Effector memory CD4-positive, alpha-beta T cell (primary cell): ENCODE measurements at regions not wholly inside any gene's neighbourhood (a gene's known extent, or its start where the extent isn't known, plus 50 kb on each side); places are given as distances from the start of the nearest gene placed in this dataset.

ENCODE experiments used
- DNase-seq, 3 donors: peaks; one replicate each; pipeline ENCODE4 v3.0.0-alpha.2; 2020
- H3K27ac ChIP-seq: 2 replicates; pipeline ENCODE4 v1.7.0; 2013; ENCODE audit warnings: mild to moderate bottlenecking, low read length, moderate library complexity; ENCODE audit not compliant: insufficient read depth, poor library complexity, severe bottlenecking
- H3K27me3 ChIP-seq: replicated peaks from 2 replicates; pipeline ENCODE4 v1.7.0; 2013; ENCODE audit warnings: mild to moderate bottlenecking, low read length; ENCODE audit not compliant: insufficient read depth, control insufficient read depth, poor library complexity, severe bottlenecking
- H3K36me3 ChIP-seq: 2 replicates; pipeline ENCODE4 v1.7.0; 2013; ENCODE audit warnings: mild to moderate bottlenecking, low read length, moderate library complexity; ENCODE audit not compliant: control insufficient read depth, insufficient read depth
- H3K4me1 ChIP-seq: 2 replicates; pipeline ENCODE4 v1.7.0; 2013; ENCODE audit warnings: low read length, mild to moderate bottlenecking; ENCODE audit not compliant: control insufficient read depth, insufficient read depth, poor library complexity, severe bottlenecking
- H3K4me3 ChIP-seq: 2 replicates; pipeline ENCODE4 v1.7.0; 2013; ENCODE audit warnings: low read length, low read depth, mild to moderate bottlenecking; ENCODE audit not compliant: insufficient read depth, poor library complexity, severe bottlenecking
- H3K9me3 ChIP-seq: 2 replicates; pipeline ENCODE4 v1.7.0; 2013; ENCODE audit warnings: mild to moderate bottlenecking, low read length, moderate library complexity; ENCODE audit not compliant: control insufficient read depth

DNA sequence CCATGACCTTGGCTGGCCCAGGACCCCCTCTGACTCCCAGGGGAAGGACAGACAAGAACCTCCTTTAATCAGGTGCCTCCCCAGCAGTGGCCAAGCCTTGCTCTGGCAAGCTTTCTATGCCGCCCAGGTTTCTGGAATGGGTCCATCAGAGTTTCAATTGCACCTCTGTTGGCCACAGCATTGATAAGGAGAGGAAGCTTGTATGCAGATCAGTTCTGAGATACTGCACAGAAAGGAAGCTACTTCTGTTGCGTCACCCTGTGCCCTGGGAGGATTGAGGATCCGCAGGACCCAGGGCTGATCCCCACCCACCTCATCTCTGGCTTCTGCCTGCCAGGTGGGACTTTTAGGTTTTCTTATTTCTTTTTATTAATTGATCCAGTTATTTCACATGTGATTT, 167.2 kb downstream of the TFAP2C start:
- H3K27me3 ChIP-seq: no peaks in the 10 kb centered on the region

DNA sequence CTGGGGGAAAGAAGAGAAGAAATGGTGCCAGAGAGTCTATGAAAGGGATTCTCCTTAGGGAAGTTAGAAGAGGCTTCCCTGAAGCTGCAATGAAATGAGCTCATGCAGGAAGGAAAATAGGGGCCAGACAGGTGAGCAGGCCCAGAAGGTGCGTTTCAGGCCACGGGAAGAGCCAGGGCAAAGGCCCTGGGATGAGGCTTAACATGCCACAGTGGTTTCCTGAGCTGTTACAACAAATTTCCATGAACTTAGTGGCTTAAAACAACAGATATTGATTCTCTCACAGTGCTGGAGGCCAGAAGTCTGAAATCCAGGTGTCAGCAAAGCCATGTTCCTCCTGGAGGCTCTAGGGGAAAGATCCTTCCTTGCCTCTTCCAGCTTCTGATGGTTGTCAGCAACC, 167.9 kb downstream of the TFAP2C start:
- no peak overlapping the region for H3K4me3 ChIP-seq
- no peak for DNase-seq
- no peaks in the 10 kb centered on the region for H3K27me3 ChIP-seq
- H3K9me3 ChIP-seq: no peaks in the 10 kb centered on the region
- no peak overlapping the region for H3K27ac ChIP-seq
- no peaks in the 10 kb centered on the region for H3K4me1 ChIP-seq
- no peaks in the 10 kb centered on the region for H3K36me3 ChIP-seq

More for the DNA sequence above, 167.2 kb downstream of the TFAP2C start:
- no peaks in the 10 kb centered on the region for H3K9me3 ChIP-seq
- H3K36me3 ChIP-seq: no peaks in the 10 kb centered on the region
- H3K4me3 ChIP-seq: no peak overlapping the region
- DNase-seq: no peak
- no peak overlapping the region for H3K27ac ChIP-seq
- H3K4me1 ChIP-seq: no peaks in the 10 kb centered on the region

DNA sequence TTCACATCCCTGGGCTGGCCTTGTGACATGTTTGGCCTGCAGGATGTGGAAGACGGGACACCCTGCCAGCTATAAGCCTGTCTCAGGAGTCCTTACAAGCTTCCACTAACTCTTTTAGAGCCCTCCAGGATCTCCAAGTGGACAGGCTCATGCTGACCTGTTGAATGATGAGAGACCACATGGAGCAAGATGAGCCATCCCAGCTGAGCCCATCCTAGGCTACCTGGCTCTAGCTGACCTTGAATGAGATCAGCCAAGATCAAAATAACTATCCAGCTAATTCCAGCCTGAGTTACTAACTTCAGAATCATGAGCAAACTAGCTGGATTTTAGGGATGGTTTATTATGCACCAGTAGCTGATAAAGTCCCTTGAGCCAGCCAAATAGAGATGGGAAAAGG, 169.5 kb downstream of the TFAP2C start:
- H3K27ac ChIP-seq: no peak overlapping the region
- no peaks in the 10 kb centered on the region for H3K9me3 ChIP-seq
- no peaks in the 10 kb centered on the region for H3K36me3 ChIP-seq
- no peaks in the 10 kb centered on the region for H3K4me1 ChIP-seq
- DNase-seq: no peak
- no peak overlapping the region for H3K4me3 ChIP-seq
- no peaks in the 10 kb centered on the region for H3K27me3 ChIP-seq

- Histone ChIP-seq H3K4me3 (no peak overlapping the region), H3K9me3 (no peaks in the 10 kb centered on the region), H3K27ac (no peak overlapping the region), H3K4me1 (no peaks in the 10 kb centered on the region), H3K36me3 (no peaks in the 10 kb centered on the region), H3K27me3 (no peaks in the 10 kb centered on the region)
- DNase-seq: no peak
These were observed 170.1 kb downstream of the TFAP2C start for GRCh38 chr20:56799187-56799586.

DNA sequence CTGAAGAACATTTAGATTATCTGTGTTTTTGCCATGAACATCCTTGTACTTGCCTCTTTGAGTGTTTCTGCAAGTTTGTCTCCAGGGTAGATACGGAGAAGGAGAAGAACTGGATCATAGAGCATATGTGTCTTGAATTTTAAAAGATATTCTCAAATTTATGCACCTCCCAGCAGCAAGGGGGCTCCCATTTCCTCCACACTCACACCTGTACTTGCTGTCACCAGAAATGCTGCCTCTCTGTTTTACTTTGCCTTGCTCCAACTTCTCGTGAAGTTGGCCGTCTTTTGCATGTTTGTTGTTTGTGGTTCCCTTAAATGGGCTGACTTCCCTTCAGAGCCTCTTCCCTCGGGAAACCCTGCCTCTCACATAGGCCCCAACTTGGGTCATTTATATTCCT, 171.0 kb downstream of the TFAP2C start:
- no peak for DNase-seq
- no peak overlapping the region for H3K4me3 ChIP-seq
- H3K27ac ChIP-seq: no peak overlapping the region
- no peaks in the 10 kb centered on the region for H3K4me1 ChIP-seq
- H3K27me3 ChIP-seq: no peaks in the 10 kb centered on the region
- H3K36me3 ChIP-seq: no peaks in the 10 kb centered on the region
- no peaks in the 10 kb centered on the region for H3K9me3 ChIP-seq

DNA sequence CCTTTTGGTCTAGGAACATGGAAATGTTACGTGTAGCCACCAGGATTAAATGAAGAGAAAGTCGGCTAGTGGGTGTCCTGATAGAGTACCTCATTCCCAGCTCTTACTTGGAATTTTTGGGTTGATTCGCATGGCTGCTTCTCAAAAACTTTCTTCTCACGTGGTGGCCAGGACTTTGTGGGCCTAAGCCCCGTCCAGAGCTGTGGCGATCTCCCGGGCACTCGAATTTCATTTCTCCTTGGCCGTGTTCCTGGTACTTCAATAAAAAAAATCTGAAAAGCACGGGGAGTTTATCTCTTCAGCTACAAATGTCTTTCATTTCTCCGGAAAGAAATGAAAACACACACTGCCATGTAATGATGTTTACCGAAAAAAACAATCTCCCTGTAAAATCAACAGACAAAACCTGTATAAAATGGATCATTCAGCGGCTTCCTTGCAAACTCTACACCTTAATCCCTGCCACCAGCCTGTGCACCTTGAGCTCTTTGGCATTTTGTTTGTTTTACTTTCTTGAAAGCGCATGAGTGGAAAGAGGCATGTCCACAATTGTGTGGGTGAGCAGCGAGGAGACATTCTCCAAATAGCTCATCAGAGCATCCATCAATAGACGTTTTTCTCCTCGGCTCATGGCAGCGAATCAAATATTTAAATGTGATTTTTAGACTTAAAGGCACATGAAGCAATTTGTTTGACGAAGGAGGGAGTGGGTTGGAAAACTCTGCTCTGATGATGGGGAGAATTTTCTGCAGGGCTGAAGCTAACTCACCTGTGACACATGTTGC, 173.1 kb downstream of the TFAP2C start:
- Histone ChIP-seq H3K27me3 (no peaks in the 10 kb centered on the region), H3K4me1 (no peaks in the 10 kb centered on the region)

GRCh38 chr20:56802805-56803204, 173.7 kb downstream of the TFAP2C start:
- Histone ChIP-seq H3K36me3 (no peaks in the 10 kb centered on the region), H3K9me3 (no peaks in the 10 kb centered on the region), H3K4me3 (no peak overlapping the region), H3K4me1 (no peaks in the 10 kb centered on the region), H3K27me3 (no peaks in the 10 kb centered on the region), H3K27ac (no peak overlapping the region)
- DNase-seq: no peak

More for the DNA sequence above, 173.1 kb downstream of the TFAP2C start:
- H3K9me3 ChIP-seq: no peaks in the 10 kb centered on the region
- no peak overlapping the region for H3K27ac ChIP-seq
- no peaks in the 10 kb centered on the region for H3K36me3 ChIP-seq
- DNase-seq: no peak
- no peak overlapping the region for H3K4me3 ChIP-seq

DNA sequence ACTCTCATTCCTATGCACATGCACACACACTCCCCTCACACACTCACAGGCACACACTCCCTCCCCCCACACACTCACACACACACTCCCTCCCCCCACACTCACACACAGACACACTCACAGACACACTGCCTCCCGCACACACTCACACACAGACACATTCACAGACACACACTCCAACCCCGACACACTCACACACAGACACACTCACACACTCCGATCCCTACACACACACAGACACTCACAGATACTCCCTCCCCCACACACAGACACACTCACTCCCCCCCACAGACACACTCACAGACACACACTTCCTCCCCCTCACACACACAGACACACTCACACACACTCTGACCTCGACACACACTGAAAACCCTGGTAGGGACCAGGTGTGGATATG, 176.2 kb downstream of the TFAP2C start:
- Histone ChIP-seq H3K4me1 (no peaks in the 10 kb centered on the region), H3K27ac (no peak overlapping the region), H3K27me3 (no peaks in the 10 kb centered on the region), H3K4me3 (no peak overlapping the region), H3K9me3 (no peaks in the 10 kb centered on the region), H3K36me3 (no peaks in the 10 kb centered on the region)
- DNase-seq: no peak

DNA sequence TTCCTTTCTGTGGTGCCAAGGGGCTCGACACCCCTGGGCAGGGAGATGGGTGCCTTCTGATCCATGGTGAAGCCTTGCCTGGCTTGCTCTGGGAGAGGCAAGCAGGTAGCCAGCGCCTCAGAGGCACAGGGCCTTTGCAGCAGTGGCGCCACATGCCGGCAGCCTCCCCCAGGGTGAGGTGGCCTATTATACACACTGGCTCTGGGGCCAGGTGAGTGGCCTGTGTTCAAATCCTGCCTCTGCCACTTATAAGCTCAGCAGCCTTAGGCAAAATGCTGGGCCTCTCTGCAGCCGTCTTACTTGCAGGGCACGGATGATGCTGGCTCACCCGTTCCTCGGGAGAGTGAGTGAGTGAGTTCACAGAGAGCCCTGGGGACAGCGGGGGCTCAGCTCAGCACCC, 176.9 kb downstream of the TFAP2C start:
- Histone ChIP-seq H3K9me3 (no peaks in the 10 kb centered on the region), H3K36me3 (no peaks in the 10 kb centered on the region), H3K4me1 (no peaks in the 10 kb centered on the region), H3K27ac (no peak overlapping the region), H3K4me3 (no peak overlapping the region), H3K27me3 (no peaks in the 10 kb centered on the region)
- DNase-seq: no peak

DNA sequence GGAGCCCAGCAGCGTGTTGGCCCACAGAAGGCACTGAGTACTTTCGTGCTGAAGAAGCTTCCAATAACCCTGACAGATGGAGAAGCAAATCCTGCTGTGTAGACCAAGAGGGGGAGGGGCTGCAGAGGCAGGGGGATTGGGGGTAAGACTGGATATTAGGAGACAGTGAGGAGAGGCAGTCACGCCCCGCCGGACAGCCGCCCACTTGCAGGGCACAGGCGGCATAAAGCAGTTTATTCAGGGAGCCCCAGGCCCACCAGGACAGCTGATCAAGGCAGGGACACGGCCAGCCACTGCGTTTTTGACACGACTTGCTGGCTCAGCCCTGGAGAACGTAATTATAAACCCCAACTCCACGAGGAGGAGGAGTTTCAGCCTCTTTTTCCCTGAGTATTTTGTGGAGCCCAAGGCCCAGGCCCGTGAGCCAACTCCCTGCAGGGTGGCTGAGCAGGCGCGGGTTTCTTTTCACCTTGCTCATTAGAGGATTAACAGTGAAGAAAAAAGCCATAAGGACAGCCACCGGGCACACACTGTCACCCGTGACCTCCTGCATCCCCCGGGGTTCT, 177.9 kb downstream of the TFAP2C start:
- no peak overlapping the region for H3K27ac ChIP-seq

More for the DNA sequence above, 177.9 kb downstream of the TFAP2C start:
- no peaks in the 10 kb centered on the region for H3K4me1 ChIP-seq
- no peak overlapping the region for H3K4me3 ChIP-seq
- no peaks in the 10 kb centered on the region for H3K9me3 ChIP-seq
- no peak for DNase-seq
- no peaks in the 10 kb centered on the region for H3K36me3 ChIP-seq
- H3K27me3 ChIP-seq: no peaks in the 10 kb centered on the region
